HEK293T (cell line): ENCODE measurements at regions not wholly inside any gene's neighbourhood (a gene's known extent, or its start where the extent isn't known, plus 50 kb on each side); places are given as distances from the start of the nearest gene placed in this dataset.

ENCODE experiments used
- CTCF ChIA-PET: fragments of 350-600 bp; formaldehyde crosslinking; extraction: SDS; loops from one replicate; lab custom pipeline; 2021; ENCODE audit warnings: antibody characterized with exemption, inconsistent platforms; lab: Yijun Ruan, JAX
- POLR2A ChIA-PET: fragments of 350-600 bp; formaldehyde crosslinking; extraction: SDS; loops from one replicate; lab custom pipeline; 2020; ENCODE audit warnings: antibody characterized with exemption, inconsistent platforms; lab: Yijun Ruan, JAX
- DNase-seq: peaks from one replicate; pipeline ENCODE4 v3.0.0; 2012; ENCODE audit warnings: mixed read lengths; ENCODE audit errors: extremely low spot score
- ARNT ChIP-seq: fragments of 450-650 bp; IDR thresholded peaks from 2 replicates; pipeline ENCODE4 v1.6.1; 2017; ENCODE audit warnings: mild to moderate bottlenecking
- BHLHE40 ChIP-seq: fragments of 450-650 bp; IDR thresholded peaks from 2 replicates; pipeline ENCODE4 v1.6.1; 2016; ENCODE audit warnings: mild to moderate bottlenecking, moderate library complexity, borderline replicate concordance
- CTBP1 ChIP-seq: fragments of 450-650 bp; IDR thresholded peaks from 2 replicates; pipeline ENCODE4 v1.6.1; 2016; ENCODE audit warnings: borderline replicate concordance
- ELF4 ChIP-seq: fragments of 450-650 bp; IDR thresholded peaks from 2 replicates; pipeline ENCODE4 v1.6.1; 2017; ENCODE audit warnings: antibody characterized with exemption
- FOXA1 ChIP-seq: fragments of 450-650 bp; IDR thresholded peaks from 2 replicates; pipeline ENCODE4 v1.6.1; 2016; ENCODE audit warnings: mild to moderate bottlenecking
- FOXK2 ChIP-seq: fragments of 450-650 bp; IDR thresholded peaks from 2 replicates; pipeline ENCODE4 v1.6.1; 2016; ENCODE audit warnings: mild to moderate bottlenecking
- FOXM1 ChIP-seq: fragments of 450-650 bp; IDR thresholded peaks from 2 replicates; pipeline ENCODE4 v1.6.1; 2017; ENCODE audit warnings: mild to moderate bottlenecking, borderline replicate concordance
- HDGF ChIP-seq: fragments of 450-650 bp; IDR thresholded peaks from 2 replicates; pipeline ENCODE4 v1.6.1; 2017; ENCODE audit warnings: antibody characterized with exemption, borderline replicate concordance
- L3MBTL2 ChIP-seq: fragments of 450-650 bp; conservative IDR thresholded peaks from 2 replicates; pipeline ENCODE4 v1.6.1; 2016; ENCODE audit warnings: mild to moderate bottlenecking
- LEF1 ChIP-seq: fragments of 450-650 bp; IDR thresholded peaks from 2 replicates; pipeline ENCODE4 v1.6.1; 2017; ENCODE audit warnings: mild to moderate bottlenecking, borderline replicate concordance
- NFRKB ChIP-seq: fragments of 450-650 bp; IDR thresholded peaks from 2 replicates; pipeline ENCODE4 v1.6.1; 2016; ENCODE audit warnings: mild to moderate bottlenecking, moderate library complexity
- PKNOX1 ChIP-seq: fragments of 450-650 bp; IDR thresholded peaks from 2 replicates; pipeline ENCODE4 v1.6.1; 2016
- SP1 ChIP-seq: fragments of 450-650 bp; IDR thresholded peaks from 2 replicates; pipeline ENCODE4 v1.6.1; 2017
- SUZ12 ChIP-seq: fragments of 450-650 bp; IDR thresholded peaks from 2 replicates; pipeline ENCODE4 v1.6.1; 2016; ENCODE audit warnings: mild to moderate bottlenecking
- TARDBP ChIP-seq: fragments of 450-650 bp; IDR thresholded peaks from 2 replicates; pipeline ENCODE4 v1.6.1; 2016
- ZNF384 ChIP-seq: fragments of 450-650 bp; IDR thresholded peaks from 2 replicates; pipeline ENCODE4 v1.6.1; 2016

- ChIA-PET CTCF (interaction anchor here (0.5 to 1.0 kb wide), 2 partner anchors 9 to 43 kb away, joined by 3 read pairs; no protein-coding TSS in a partner anchor), POLR2A (no interaction called here)
- TF ChIP-seq PKNOX1 (no peak), TARDBP (no peak), SP1 (no peak), LEF1 (no peak), CTBP1 (no peak), ELF4 (no peak), ZNF384 (no peak), L3MBTL2 (no peak), FOXM1 (no peak), HDGF (no peak), BHLHE40 (no peak), NFRKB (no peak), FOXK2 (no peak), ARNT (no peak)
- peak; percentile 13 for DNase-seq
Measured at GRCh38 chr3:76024640-76025039, 239.3 kb upstream of the ZNF717 start.

GRCh38 chr3:76025561-76025960 is 240.2 kb upstream of the ZNF717 start:
- POLR2A ChIA-PET, result no interaction called here
- DNase-seq, result no peak
- no peak for TF ChIP-seq SUZ12
- TF ChIP-seq HDGF, result no peak
- no peak for TF ChIP-seq ELF4
- CTCF ChIA-PET, result interaction anchor here (1.0 kb wide), 1 partner anchor 8 kb away, joined by 3 read pairs; no protein-coding TSS in a partner anchor

- no peak for TF ChIP-seq ARNT
- TF ChIP-seq LEF1, result no peak
- CTCF ChIA-PET, result interaction anchor here (0.7 to 0.8 kb wide), 2 partner anchors 17 to 1108 kb away, joined by 3 to 5 read pairs; no protein-coding TSS in a partner anchor
- POLR2A ChIA-PET, result no interaction called here
- DNase-seq, result no peak
Measured at GRCh38 chr3:76026379-76026778, 241.0 kb upstream of the ZNF717 start.

- CTCF ChIA-PET, result no interaction called here
- TF ChIP-seq FOXA1, result no peak
- no peak for TF ChIP-seq FOXK2
- TF ChIP-seq CTBP1, result no peak
- TF ChIP-seq PKNOX1, result no peak
- TF ChIP-seq LEF1, result no peak
- TF ChIP-seq BHLHE40, result no peak
- TF ChIP-seq ELF4, result no peak
- no peak for TF ChIP-seq SUZ12
- no peak for TF ChIP-seq L3MBTL2
- no peak for TF ChIP-seq TARDBP
- no peak for TF ChIP-seq FOXM1
- POLR2A ChIA-PET, result no interaction called here
- DNase-seq, result no peak
Measured at GRCh38 chr3:76028774-76029173, 243.4 kb upstream of the ZNF717 start.

- CTCF ChIA-PET, result interaction anchor here (1.3 kb wide), 1 partner anchor 10 kb away, joined by 6 read pairs; no protein-coding TSS in a partner anchor
- POLR2A ChIA-PET, result no interaction called here
- DNase-seq, result no peak
- peak; percentile 42 for TF ChIP-seq PKNOX1
- TF ChIP-seq CTBP1, result no peak
Measured at GRCh38 chr3:76034649-76035048, 249.3 kb upstream of the ZNF717 start.

GRCh38 chr3:76035117-76035516 is 249.8 kb upstream of the ZNF717 start:
- no peak for TF ChIP-seq FOXA1
- TF ChIP-seq ARNT, result no peak
- TF ChIP-seq SP1, result no peak
- no peak for TF ChIP-seq ELF4
- TF ChIP-seq FOXM1, result no peak
- TF ChIP-seq CTBP1, result no peak
- TF ChIP-seq L3MBTL2, result no peak
- TF ChIP-seq BHLHE40, result no peak
- TF ChIP-seq ZNF384, result no peak
- TF ChIP-seq LEF1, result no peak
- CTCF ChIA-PET, result no interaction called here
- DNase-seq, result no peak
- POLR2A ChIA-PET, result no interaction called here

GRCh38 chr3:76038949-76039348 is 253.6 kb upstream of the ZNF717 start:
- CTCF ChIA-PET, result no interaction called here
- POLR2A ChIA-PET, result no interaction called here
- no peak for DNase-seq
- TF ChIP-seq HDGF (no peak), LEF1 (no peak), FOXK2 (no peak), CTBP1 (no peak), L3MBTL2 (no peak), BHLHE40 (no peak), NFRKB (no peak), SP1 (no peak), PKNOX1 (no peak)
